GM19328 (cell line): ENCODE measurements at regions not wholly inside any gene's neighbourhood (a gene's known extent, or its start where the extent isn't known, plus 50 kb on each side); places are given as distances from the start of the nearest gene placed in this dataset.
"Not testable (repeated sequence)": the region's sequence is repeated elsewhere in the genome, so short reads cannot be mapped to it uniquely, and the experiment has no call there.

ENCODE experiments used
- ATAC-seq: cut with Tn5 transposase; IDR thresholded peaks from one replicate; pipeline ENCODE4 v1.9.1; 2021; ENCODE audit warnings: mild to moderate bottlenecking, moderate library complexity; ENCODE audit not compliant: unreplicated experiment

DNA sequence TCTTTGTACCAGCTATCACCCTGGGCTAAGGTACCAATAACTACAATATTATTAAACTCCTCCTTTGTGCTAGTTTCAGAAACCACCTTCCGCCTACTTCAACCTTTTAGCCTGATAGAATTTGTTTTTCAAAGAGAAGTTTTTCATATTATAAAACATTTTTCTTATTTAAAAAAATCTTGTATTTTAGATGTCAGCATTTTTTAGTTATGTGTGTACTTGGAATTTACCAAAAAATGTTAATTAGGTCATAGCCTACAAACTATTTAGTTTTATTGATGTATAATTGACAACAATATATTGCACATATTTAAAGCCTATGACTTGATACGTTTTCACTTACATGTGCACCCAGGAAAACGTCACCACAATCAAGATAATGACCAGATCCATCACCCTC lies 1097.6 kb downstream of the JRKL start:
- ATAC-seq = no peak

- ATAC-seq = no peak
These were observed 1109.1 kb downstream of the JRKL start for GRCh38 chr11:97498891-97499290.

- ATAC-seq = no peak
These were observed 1112.4 kb downstream of the JRKL start for GRCh38 chr11:97502201-97502600.

DNA sequence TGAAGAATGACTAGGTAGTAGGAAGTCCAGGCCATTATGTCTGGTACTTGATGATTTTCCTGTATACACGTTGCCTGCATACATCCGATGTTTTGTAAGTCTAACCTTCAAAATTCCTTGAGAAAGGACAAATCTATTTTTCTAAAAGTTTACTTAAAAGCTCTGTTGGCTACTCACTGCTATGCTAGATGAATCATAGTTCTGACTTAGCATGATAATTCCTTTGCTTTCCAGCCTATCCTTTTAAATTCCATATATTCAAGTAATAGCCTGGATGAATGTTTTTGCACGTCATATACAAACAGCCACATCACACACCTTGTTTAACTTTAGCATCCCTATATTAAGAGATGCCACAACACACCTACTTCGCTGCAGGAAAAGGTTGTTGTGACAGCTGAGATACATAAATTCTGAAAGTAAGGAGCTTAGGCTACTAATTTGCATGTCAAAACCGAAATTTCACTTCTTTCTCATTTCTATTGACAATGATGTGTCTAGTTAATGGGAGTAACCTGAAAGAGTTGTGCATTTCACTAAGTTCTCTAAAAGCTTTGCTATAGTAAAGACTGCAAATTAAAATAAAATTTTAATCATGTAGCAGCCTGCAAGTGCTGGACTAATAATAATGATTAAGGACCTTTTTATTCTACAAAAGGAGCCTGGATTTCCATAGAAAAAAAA lies 1116.4 kb downstream of the JRKL start:
- ATAC-seq = no peak

DNA sequence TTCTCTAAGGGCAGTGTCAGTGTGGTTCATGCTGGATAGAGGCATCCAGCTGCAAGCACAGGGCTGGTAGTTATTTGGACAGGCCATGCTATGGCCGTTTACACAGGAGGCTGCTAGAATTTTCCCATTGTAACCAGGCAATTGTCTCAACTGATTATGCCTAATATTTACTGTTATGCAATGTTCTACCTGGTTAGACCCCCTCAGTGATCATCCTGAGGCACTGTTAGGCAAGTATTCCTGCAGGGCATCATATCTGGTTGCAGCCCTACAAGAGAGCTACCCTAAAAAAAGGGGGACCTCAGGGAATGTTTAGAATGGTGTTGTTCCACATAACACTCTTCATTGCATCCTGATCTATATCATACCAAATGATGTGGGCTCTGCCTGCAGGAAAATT lies 1124.6 kb downstream of the JRKL start:
- no peak for ATAC-seq

DNA sequence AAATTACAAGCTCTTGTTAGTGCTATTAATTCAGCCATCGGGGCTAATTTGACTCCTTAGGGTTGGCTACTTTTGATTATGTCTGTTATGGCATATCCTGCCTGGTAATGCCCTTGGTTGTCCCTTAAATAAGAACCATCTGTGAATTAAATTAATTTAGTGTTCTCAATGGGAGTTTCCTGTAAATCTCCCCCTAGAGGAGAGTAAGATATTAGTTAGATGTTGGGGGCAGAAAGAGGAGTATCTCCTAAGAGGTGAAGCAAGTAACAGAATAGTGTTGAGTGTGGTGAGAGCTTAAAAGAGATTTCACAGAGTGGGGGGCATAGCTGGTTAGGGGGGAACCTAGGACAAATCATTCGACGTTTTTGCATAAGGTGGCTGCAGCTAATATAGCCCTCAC lies 1126.9 kb downstream of the JRKL start:
- ATAC-seq = no peak

GRCh38 chr11:97525273-97525672 lies 1135.5 kb downstream of the JRKL start:
- ATAC-seq = no peak

DNA sequence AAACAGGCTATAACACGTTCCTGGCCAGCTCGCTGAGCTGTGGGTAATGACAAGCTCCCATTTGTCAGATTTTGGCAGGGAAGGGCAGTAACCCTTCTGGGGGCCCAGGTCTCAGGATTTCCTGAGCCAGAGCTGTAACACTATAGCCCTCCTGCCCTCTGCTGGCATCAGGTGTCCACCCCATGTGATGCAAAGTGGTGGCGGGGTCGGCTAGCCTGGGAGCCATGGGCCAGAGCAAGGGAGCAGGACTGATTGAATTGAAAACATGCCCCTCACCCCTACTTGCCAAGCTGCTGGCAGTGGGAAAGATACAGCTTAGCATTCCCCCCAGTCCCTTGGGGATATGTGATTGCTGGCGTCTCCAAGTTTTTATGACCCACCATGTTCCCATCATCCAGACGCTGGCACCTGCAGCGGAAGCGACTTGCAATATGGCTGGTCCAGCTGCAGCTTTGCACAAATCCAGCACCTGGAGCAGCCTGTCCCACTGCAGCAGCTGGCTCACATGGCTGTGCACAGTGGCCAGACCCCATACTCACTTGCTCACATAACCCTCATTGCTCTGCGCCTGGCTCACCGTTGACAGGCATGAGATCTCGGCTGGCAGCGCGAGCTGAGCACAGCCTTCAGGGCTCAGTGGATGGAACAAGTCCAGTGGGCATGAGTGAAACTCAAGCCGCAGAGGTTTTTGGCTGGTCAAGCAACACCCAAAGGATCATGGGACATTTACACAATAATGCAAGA lies 1147.8 kb downstream of the JRKL start:
- ATAC-seq = no peak

DNA sequence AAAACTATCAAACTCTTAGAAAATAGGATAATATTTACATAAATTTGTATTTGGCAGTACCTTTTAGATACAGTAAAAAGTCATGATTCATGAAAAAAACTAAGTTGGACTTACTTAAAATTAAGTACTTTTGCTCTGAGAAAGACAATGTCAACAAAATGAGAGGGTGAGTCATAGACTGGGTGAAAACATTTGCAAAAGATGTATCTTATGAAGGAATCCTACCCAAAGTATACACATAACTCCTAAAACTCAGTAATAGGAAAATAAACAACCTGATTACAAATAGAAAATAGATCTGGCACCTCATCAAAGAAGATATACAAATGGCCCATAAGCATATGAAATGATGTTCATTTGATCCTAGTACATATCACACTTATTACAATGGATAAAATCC lies 1154.6 kb downstream of the JRKL start:
- ATAC-seq = no peak

DNA sequence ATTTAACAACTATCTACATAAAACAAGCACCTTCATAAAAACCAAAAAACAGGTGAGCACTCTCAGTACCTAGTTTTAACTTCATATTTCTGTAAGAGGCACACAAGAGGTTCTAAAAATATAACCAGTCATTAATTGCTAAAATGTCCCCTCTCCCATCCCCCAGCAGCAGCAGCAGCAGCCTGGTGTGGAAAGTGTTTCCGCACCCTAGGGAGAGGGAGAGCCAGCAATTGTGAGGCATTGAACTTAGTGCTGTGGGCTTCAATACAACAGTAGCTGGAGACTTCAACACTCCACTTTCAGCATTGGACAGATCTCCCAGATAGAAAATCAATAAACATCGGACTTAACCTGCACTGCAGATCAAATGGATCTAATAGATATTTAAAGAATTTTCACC lies 1158.5 kb downstream of the JRKL start:
- ATAC-seq = no peak

DNA sequence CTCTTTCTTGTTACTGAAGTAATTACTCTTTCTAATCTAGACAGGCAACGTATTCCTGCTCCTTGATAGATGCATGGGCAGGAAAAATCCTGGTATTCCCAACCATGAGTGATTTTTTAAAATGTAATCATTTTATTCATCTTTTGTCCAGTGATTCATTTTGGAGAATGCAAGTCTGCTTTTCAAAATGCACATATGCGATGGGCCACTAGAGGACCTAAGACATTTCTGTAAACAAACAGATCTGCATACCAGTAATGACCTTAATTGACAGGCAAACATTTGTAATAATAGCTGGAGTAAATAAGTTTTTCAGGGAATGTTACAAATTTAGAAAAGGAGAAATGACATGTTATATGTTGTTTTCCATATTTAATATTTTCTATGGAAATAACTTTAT lies 1167.6 kb downstream of the JRKL start:
- ATAC-seq = no peak

- no peak for ATAC-seq
These were observed 1178.0 kb downstream of the JRKL start for GRCh38 chr11:97567801-97568200.

- ATAC-seq = no peak
These were observed 1180.8 kb downstream of the JRKL start for GRCh38 chr11:97570636-97571035.

GRCh38 chr11:97573771-97574170 lies 1184.0 kb downstream of the JRKL start:
- not testable (repeated sequence) for ATAC-seq

DNA sequence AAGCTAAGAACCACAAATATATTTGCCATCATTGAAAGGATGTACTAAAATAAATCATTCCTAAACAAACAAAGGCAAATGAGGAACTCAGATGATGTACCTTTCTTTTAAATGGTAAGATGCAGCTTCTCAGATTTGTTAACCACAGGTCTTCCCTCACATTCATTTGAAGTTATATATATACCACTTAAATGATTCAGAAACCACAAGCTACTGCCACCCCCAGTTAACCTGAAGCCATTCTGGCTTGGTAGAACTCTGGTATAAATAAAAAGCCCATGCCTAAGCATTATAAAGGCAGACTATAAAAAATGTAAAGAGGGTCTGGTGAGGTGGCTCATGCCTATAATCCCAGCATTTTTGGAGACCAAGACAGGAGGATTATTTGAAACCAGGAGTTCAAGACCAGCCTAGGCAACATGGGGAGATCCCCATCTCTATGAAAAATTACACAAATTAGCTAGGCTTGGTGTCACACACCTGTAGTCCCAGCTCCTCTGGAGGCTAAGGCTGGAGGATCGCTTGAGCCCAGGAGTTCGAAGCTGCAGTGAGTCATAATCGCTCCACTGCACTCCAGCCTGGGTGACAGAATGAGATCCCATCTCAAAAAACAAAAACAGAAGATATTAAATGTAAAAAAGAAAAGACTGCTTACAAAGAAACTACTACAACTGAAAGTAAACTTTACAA lies 1185.3 kb downstream of the JRKL start:
- ATAC-seq = no peak

GRCh38 chr11:97607291-97608000 lies 1217.6 kb downstream of the JRKL start:
- ATAC-seq = no peak

- no peak for ATAC-seq
These were observed 1220.2 kb downstream of the JRKL start for GRCh38 chr11:97610000-97610399.

- ATAC-seq = no peak
These were observed 1221.0 kb downstream of the JRKL start for GRCh38 chr11:97610854-97611253.

GRCh38 chr11:97611345-97611744 lies 1221.5 kb downstream of the JRKL start:
- ATAC-seq = no peak

GRCh38 chr11:97614606-97615005 lies 1224.8 kb downstream of the JRKL start:
- no peak for ATAC-seq

GRCh38 chr11:97615546-97615945 lies 1225.7 kb downstream of the JRKL start:
- no peak for ATAC-seq
